ENCODE measurements at regions not wholly inside any gene's neighbourhood (a gene's known extent, or its start where the extent isn't known, plus 50 kb on each side); places are given as distances from the start of the nearest gene placed in this dataset.

DNA sequence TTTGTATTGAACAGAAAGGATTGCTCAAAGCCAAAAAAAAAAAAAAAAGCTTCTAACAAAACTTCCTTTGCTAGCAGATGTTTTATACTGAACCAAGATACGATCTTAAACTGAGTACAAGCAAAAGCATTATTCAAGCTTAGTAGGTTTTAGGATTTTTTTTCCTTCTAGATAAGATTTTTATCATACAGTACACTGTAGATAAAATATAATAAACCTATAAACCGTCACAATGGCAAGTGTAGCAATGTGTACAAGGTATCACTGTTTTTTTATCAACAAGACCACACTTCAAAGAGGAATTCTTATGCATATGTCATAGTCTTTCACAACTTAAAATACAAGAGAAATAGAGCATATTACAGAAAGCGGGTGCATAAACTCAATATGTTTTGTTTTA is 56.5 kb upstream of the TRPM3 start:
- no peak for DNase-seq (ENCODE audit: low read depth)

DNA sequence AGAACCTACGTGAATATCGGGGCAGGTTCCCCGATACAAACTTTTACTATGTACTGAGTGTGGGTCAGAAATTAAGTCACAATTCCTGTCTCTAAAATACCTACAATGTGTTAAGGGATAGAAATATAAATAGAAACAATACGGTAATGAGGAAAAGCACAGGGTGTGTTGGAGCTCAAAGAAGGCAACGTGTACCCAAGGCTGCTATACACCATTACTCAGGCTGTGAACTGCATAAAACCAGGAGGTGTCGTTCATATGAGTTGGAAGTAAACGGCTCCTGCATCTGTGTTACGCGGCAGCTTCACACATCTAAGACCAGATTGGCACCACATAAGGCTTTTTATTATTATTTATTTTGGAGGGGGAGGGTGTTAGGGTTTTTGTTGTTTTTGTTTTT is 50.1 kb upstream of the TRPM3 start:
- no peak for DNase-seq (ENCODE audit: low read depth)
